Lower lobe of right lung (tissue), 2 donors: ENCODE measurements at regions not wholly inside any gene's neighbourhood (a gene's known extent, or its start where the extent isn't known, plus 50 kb on each side); places are given as distances from the start of the nearest gene placed in this dataset.

ENCODE experiments used
- ATAC-seq, 2 donors: fragments of 200-7000 bp; cut with Tn5 transposase; one replicate each; pipeline ENCODE4 v1.9.1; 2020 to 2022; ENCODE audit warnings: mild to moderate bottlenecking in 2 of 2, moderate library complexity in 2 of 2
- DNase-seq: peaks from one replicate; pipeline ENCODE4 v3.0.0-alpha.2; 2020
- H3K27ac ChIP-seq: fragments of 200-600 bp; one replicate; pipeline ENCODE4 v1.8.0; 2022
- H3K27me3 ChIP-seq: fragments of 200-600 bp; one replicate; pipeline ENCODE4 v1.8.0; 2022; ENCODE audit warnings: low read depth
- H3K36me3 ChIP-seq: fragments of 200-600 bp; one replicate; pipeline ENCODE4 v1.8.0; 2022; ENCODE audit warnings: mild to moderate bottlenecking
- H3K4me1 ChIP-seq: fragments of 200-600 bp; one replicate; pipeline ENCODE4 v1.8.0; 2022
- H3K4me3 ChIP-seq: fragments of 200-600 bp; one replicate; pipeline ENCODE4 v1.8.0; 2022; ENCODE audit warnings: mild to moderate bottlenecking
- H3K9me3 ChIP-seq: fragments of 200-600 bp; one replicate; pipeline ENCODE4 v1.8.0; 2022
- intact Hi-C: fragments of 100-400 bp; cut with DNase I; formaldehyde crosslinking; loops from one replicate; pipeline ENCODE4 v1.11.0; 2022
- TF ChIP-seq, protein P1 (sequence below): fragments of 200-600 bp; IDR thresholded peaks from one replicate; pipeline ENCODE4 v1.8.0; 2022; ENCODE audit warnings: antibody characterized with exemption, mild to moderate bottlenecking
- donor health status: DM: no; HTN: yes; CAD: no; lungs with severe emphysema.

DNA sequence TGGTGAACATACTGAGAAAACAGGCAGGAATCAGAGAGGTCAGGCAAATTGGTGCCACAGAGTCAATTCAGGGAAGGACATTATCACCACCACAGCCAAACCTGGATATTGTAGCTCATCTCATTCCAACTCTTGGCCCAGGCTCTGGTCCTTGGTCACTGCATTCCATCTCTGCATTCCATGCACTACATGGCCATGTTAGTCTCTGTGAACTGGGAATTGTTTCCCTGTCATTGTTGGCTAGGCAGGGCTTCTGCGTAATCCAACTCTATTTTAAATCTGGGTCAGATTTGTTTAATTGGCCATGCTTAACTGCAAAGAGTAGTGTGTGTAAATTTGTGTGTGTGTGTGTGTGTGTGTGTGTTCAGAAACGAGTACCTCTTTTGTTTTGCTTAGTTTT, 837.6 kb upstream of the ADAMTS5 start:
- Histone ChIP-seq H3K27me3 (no peaks in the 10 kb centered on the region), H3K27ac (no peak overlapping the region), H3K4me3 (no peak overlapping the region), H3K9me3 (no peaks in the 10 kb centered on the region), H3K4me1 (no peaks in the 10 kb centered on the region), H3K36me3 (no peaks in the 10 kb centered on the region)
- TF ChIP-seq, protein P1, sequence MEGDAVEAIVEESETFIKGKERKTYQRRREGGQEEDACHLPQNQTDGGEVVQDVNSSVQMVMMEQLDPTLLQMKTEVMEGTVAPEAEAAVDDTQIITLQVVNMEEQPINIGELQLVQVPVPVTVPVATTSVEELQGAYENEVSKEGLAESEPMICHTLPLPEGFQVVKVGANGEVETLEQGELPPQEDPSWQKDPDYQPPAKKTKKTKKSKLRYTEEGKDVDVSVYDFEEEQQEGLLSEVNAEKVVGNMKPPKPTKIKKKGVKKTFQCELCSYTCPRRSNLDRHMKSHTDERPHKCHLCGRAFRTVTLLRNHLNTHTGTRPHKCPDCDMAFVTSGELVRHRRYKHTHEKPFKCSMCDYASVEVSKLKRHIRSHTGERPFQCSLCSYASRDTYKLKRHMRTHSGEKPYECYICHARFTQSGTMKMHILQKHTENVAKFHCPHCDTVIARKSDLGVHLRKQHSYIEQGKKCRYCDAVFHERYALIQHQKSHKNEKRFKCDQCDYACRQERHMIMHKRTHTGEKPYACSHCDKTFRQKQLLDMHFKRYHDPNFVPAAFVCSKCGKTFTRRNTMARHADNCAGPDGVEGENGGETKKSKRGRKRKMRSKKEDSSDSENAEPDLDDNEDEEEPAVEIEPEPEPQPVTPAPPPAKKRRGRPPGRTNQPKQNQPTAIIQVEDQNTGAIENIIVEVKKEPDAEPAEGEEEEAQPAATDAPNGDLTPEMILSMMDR, result no peak
- intact Hi-C loops, result no loop called here
- ATAC-seq, result no peak
- DNase-seq, result no peak

DNA sequence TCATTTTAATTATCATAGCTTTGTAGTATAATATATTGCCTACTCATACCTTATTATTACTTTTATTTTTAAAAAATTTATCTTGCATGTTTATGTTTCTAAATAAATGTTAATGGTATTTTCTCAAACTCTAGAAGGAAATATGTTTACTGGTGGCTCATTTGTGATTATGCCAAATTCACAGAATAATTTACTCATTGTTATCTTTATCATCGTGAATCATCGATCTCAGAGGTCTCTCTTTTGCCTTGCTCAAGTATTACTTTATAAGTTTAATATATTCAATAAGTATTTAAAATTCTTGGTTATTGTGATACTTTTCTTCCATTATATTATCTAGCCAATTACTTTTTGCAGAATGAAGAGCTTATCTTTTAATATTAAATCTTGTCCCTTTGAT, 836.7 kb upstream of the ADAMTS5 start:
- ATAC-seq, result no peak
- Histone ChIP-seq H3K36me3 (no peaks in the 10 kb centered on the region), H3K4me3 (no peak overlapping the region), H3K4me1 (no peaks in the 10 kb centered on the region), H3K27me3 (no peaks in the 10 kb centered on the region), H3K27ac (no peak overlapping the region), H3K9me3 (no peaks in the 10 kb centered on the region)
- TF ChIP-seq, protein P1, result no peak
- intact Hi-C loops, result no loop called here
- DNase-seq, result no peak

DNA sequence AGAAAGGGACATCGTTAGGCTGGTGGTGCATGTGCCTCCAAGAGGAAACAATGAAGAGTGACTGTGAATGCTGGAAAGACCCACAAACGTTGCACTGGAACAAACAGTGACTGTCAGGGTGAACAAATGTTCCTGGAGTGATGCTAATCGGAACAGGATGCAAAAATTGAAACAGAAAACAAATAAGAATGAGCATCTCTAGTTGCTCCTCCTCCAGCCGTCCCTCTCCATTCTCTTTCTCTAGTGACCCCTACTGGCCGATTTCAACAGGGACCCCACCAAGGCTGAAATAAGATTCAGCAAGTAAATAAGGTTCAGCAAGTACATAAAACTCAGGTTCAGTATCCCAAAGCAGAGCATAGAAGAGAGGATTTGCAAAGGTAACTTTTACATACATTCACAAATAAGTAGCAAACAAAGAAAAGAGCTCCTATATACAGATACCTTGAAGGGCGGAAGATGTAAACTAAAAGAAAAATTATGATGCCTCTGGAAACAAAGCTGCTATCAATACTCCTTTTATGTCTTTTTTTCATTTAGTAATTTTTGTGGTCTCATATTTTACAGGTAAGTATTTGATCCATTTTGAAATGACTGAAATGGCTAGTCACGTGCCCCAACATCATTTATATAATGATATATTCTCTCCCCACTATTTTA, 836.1 kb upstream of the ADAMTS5 start:
- ATAC-seq, result peak; percentile 51 to 53
- Histone ChIP-seq H3K27me3 (no peaks in the 10 kb centered on the region), H3K27ac (no peak overlapping the region), H3K4me1 (no peaks in the 10 kb centered on the region), H3K36me3 (no peaks in the 10 kb centered on the region), H3K4me3 (no peak overlapping the region), H3K9me3 (no peaks in the 10 kb centered on the region)
- TF ChIP-seq, protein P1, result peak; percentile 66
- no peak for DNase-seq
- intact Hi-C loops, result no loop called here

DNA sequence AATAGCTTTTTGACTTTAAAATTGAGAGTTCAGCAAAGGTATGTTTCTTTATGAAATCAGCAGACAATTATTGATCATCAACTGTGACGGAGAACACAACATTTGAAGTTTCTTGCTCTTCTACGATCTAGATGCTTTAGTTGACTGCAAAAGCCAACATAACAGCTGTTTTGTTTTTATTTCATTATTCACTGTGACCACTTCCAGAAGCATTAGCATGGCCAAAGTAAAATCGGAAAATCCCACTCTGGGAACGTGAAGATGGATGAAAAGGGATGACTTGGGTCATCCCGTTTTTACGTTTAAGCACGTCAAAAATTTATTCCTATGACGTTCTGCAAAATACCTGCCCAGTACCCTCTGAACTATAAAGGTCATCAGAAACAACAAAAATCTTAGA, 833.0 kb upstream of the ADAMTS5 start:
- no peaks in the 10 kb centered on the region for H3K4me1 ChIP-seq
- intact Hi-C loops, result no loop called here
- no peaks in the 10 kb centered on the region for H3K27me3 ChIP-seq
- TF ChIP-seq, protein P1, result no peak
- no peak for DNase-seq
- H3K27ac ChIP-seq, result no peak overlapping the region
- ATAC-seq, result no peak
- no peak overlapping the region for H3K4me3 ChIP-seq
- no peaks in the 10 kb centered on the region for H3K9me3 ChIP-seq
- H3K36me3 ChIP-seq, result no peaks in the 10 kb centered on the region

DNA sequence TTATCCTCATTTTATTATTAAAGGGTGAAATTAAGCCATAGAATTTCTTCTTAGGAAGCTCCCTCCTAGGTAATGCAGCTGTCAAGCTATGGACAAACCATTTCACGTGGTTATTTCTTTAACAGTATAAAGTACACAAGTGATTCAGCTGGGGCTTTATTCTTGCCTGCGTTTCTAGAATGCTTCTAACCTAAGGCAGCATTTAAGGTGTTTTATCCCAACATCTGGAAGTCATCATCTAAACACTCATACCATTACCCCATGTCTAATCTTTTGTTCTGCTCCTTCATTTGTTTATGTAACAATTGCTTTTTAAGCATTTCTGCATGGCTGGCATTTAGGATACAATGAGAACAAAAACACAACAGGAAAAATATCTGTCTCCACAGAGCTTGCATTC, 829.2 kb upstream of the ADAMTS5 start:
- no peaks in the 10 kb centered on the region for H3K4me1 ChIP-seq
- intact Hi-C loops, result no loop called here
- H3K4me3 ChIP-seq, result no peak overlapping the region
- TF ChIP-seq, protein P1, result no peak
- H3K27ac ChIP-seq, result no peak overlapping the region
- no peaks in the 10 kb centered on the region for H3K36me3 ChIP-seq
- ATAC-seq, result no peak
- no peak for DNase-seq
- no peaks in the 10 kb centered on the region for H3K9me3 ChIP-seq
- no peaks in the 10 kb centered on the region for H3K27me3 ChIP-seq
